ENCODE measurements at regions not wholly inside any gene's neighbourhood (a gene's known extent, or its start where the extent isn't known, plus 50 kb on each side); places are given as distances from the start of the nearest gene placed in this dataset.

- no peak overlapping the region for H3K27ac Mint-ChIP-seq
- H3K9me3 Mint-ChIP-seq: peaks cover 4% of the 10 kb centered on the region
- H3K4me1 Mint-ChIP-seq (ENCODE audit: low read depth): no peaks in the 10 kb centered on the region
- H3K36me3 Mint-ChIP-seq (ENCODE audit: low read depth): no peaks in the 10 kb centered on the region
- no peaks in the 10 kb centered on the region for H3K27me3 Mint-ChIP-seq
- no peak overlapping the region for H3K4me3 Mint-ChIP-seq
Observed at GRCh38 chr4:189771696-189772361, 168.8 kb upstream of the FRG1 start.

GRCh38 chr4:189773909-189774308 lies 166.8 kb upstream of the FRG1 start:
- H3K27ac Mint-ChIP-seq: no peak overlapping the region
- no peaks in the 10 kb centered on the region for H3K36me3 Mint-ChIP-seq (ENCODE audit: low read depth)
- H3K9me3 Mint-ChIP-seq: peaks cover 4% of the 10 kb centered on the region
- H3K27me3 Mint-ChIP-seq: no peaks in the 10 kb centered on the region
- H3K4me3 Mint-ChIP-seq: no peak overlapping the region
- no peaks in the 10 kb centered on the region for H3K4me1 Mint-ChIP-seq (ENCODE audit: low read depth)

- no peaks in the 10 kb centered on the region for H3K36me3 Mint-ChIP-seq (ENCODE audit: low read depth)
- H3K27me3 Mint-ChIP-seq: no peaks in the 10 kb centered on the region
- no peaks in the 10 kb centered on the region for H3K4me1 Mint-ChIP-seq (ENCODE audit: low read depth)
- H3K9me3 Mint-ChIP-seq: peaks cover 11% of the 10 kb centered on the region
- no peak overlapping the region for H3K27ac Mint-ChIP-seq
- H3K4me3 Mint-ChIP-seq: no peak overlapping the region
Observed at GRCh38 chr4:189779281-189779980, 161.2 kb upstream of the FRG1 start.

- Mint-ChIP-seq H3K4me3 (no peak overlapping the region), H3K4me1 (ENCODE audit: low read depth) (no peaks in the 10 kb centered on the region), H3K36me3 (ENCODE audit: low read depth) (no peaks in the 10 kb centered on the region), H3K9me3 (peaks cover 11% of the 10 kb centered on the region), H3K27ac (no peak overlapping the region), H3K27me3 (no peaks in the 10 kb centered on the region)
Observed at GRCh38 chr4:189780391-189780790, 160.3 kb upstream of the FRG1 start.

- H3K36me3 Mint-ChIP-seq (ENCODE audit: low read depth): no peaks in the 10 kb centered on the region
- H3K27ac Mint-ChIP-seq: no peak overlapping the region
- peaks cover 11% of the 10 kb centered on the region for H3K9me3 Mint-ChIP-seq
- H3K4me3 Mint-ChIP-seq: no peak overlapping the region
- H3K4me1 Mint-ChIP-seq (ENCODE audit: low read depth): no peaks in the 10 kb centered on the region
- H3K27me3 Mint-ChIP-seq: no peaks in the 10 kb centered on the region
Observed at GRCh38 chr4:189784651-189785050, 156.0 kb upstream of the FRG1 start.

GRCh38 chr4:189785257-189785656 lies 155.4 kb upstream of the FRG1 start:
- Mint-ChIP-seq H3K4me3 (no peak overlapping the region), H3K27me3 (no peaks in the 10 kb centered on the region), H3K4me1 (ENCODE audit: low read depth) (no peaks in the 10 kb centered on the region), H3K36me3 (ENCODE audit: low read depth) (no peaks in the 10 kb centered on the region), H3K27ac (no peak overlapping the region), H3K9me3 (peaks cover 11% of the 10 kb centered on the region)

GRCh38 chr4:189786447-189786846 lies 154.2 kb upstream of the FRG1 start:
- no peaks in the 10 kb centered on the region for H3K27me3 Mint-ChIP-seq
- H3K9me3 Mint-ChIP-seq: peaks cover 8% of the 10 kb centered on the region
- no peak overlapping the region for H3K4me3 Mint-ChIP-seq
- H3K4me1 Mint-ChIP-seq (ENCODE audit: low read depth): no peaks in the 10 kb centered on the region
- H3K36me3 Mint-ChIP-seq (ENCODE audit: low read depth): no peaks in the 10 kb centered on the region
- H3K27ac Mint-ChIP-seq: no peak overlapping the region

- no peak overlapping the region for H3K27ac Mint-ChIP-seq
- no peak overlapping the region for H3K4me3 Mint-ChIP-seq
- H3K36me3 Mint-ChIP-seq (ENCODE audit: low read depth): no peaks in the 10 kb centered on the region
- no peaks in the 10 kb centered on the region for H3K4me1 Mint-ChIP-seq (ENCODE audit: low read depth)
- H3K9me3 Mint-ChIP-seq: no peaks in the 10 kb centered on the region
- H3K27me3 Mint-ChIP-seq: no peaks in the 10 kb centered on the region
Observed at GRCh38 chr4:189787216-189788031, 153.2 kb upstream of the FRG1 start.

GRCh38 chr4:189792924-189793618 lies 147.6 kb upstream of the FRG1 start:
- no peaks in the 10 kb centered on the region for H3K9me3 Mint-ChIP-seq
- H3K36me3 Mint-ChIP-seq (ENCODE audit: low read depth): no peaks in the 10 kb centered on the region
- H3K27ac Mint-ChIP-seq: no peak overlapping the region
- no peak overlapping the region for H3K4me3 Mint-ChIP-seq
- peaks cover 6% of the 10 kb centered on the region for H3K4me1 Mint-ChIP-seq (ENCODE audit: low read depth)
- peaks cover 5% of the 10 kb centered on the region for H3K27me3 Mint-ChIP-seq

- Mint-ChIP-seq H3K4me3 (no peak overlapping the region), H3K9me3 (peaks cover 9% of the 10 kb centered on the region), H3K4me1 (ENCODE audit: low read depth) (no peaks in the 10 kb centered on the region), H3K27me3 (no peaks in the 10 kb centered on the region), H3K27ac (no peak overlapping the region), H3K36me3 (ENCODE audit: low read depth) (no peaks in the 10 kb centered on the region)
Observed at GRCh38 chr4:189800545-189801088, 140.1 kb upstream of the FRG1 start.

- Mint-ChIP-seq H3K36me3 (ENCODE audit: low read depth) (no peaks in the 10 kb centered on the region), H3K4me3 (no peak overlapping the region), H3K4me1 (ENCODE audit: low read depth) (no peaks in the 10 kb centered on the region), H3K27ac (no peak overlapping the region), H3K9me3 (peaks cover 13% of the 10 kb centered on the region), H3K27me3 (no peaks in the 10 kb centered on the region)
Observed at GRCh38 chr4:189802884-189803283, 137.8 kb upstream of the FRG1 start.

GRCh38 chr4:189804894-189805293 lies 135.8 kb upstream of the FRG1 start:
- H3K36me3 Mint-ChIP-seq (ENCODE audit: low read depth): no peaks in the 10 kb centered on the region
- H3K27me3 Mint-ChIP-seq: no peaks in the 10 kb centered on the region
- no peaks in the 10 kb centered on the region for H3K4me1 Mint-ChIP-seq (ENCODE audit: low read depth)
- H3K27ac Mint-ChIP-seq: no peak overlapping the region
- no peak overlapping the region for H3K4me3 Mint-ChIP-seq
- peaks cover 16% of the 10 kb centered on the region for H3K9me3 Mint-ChIP-seq

- H3K36me3 Mint-ChIP-seq (ENCODE audit: low read depth): peaks cover 7% of the 10 kb centered on the region
- H3K4me3 Mint-ChIP-seq: no peak overlapping the region
- no peak overlapping the region for H3K27ac Mint-ChIP-seq
- peaks cover 16% of the 10 kb centered on the region for H3K9me3 Mint-ChIP-seq
- H3K4me1 Mint-ChIP-seq (ENCODE audit: low read depth): no peaks in the 10 kb centered on the region
- H3K27me3 Mint-ChIP-seq: no peaks in the 10 kb centered on the region
Observed at GRCh38 chr4:189806506-189806905, 134.2 kb upstream of the FRG1 start.

GRCh38 chr4:189807031-189807430 lies 133.6 kb upstream of the FRG1 start:
- Mint-ChIP-seq H3K27me3 (no peaks in the 10 kb centered on the region), H3K9me3 (peaks cover 17% of the 10 kb centered on the region), H3K36me3 (ENCODE audit: low read depth) (peaks cover 8% of the 10 kb centered on the region), H3K4me1 (ENCODE audit: low read depth) (no peaks in the 10 kb centered on the region), H3K4me3 (no peak overlapping the region), H3K27ac (no peak overlapping the region)
